Transverse colon (tissue), 4 donors: ENCODE measurements at regions not wholly inside any gene's neighbourhood (a gene's known extent, or its start where the extent isn't known, plus 50 kb on each side); places are given as distances from the start of the nearest gene placed in this dataset.

ENCODE experiments used
- CTCF ChIP-seq, 5 experiments: fragments of 200-600 bp in 3 of 5; fragments of 450-650 bp in 2 of 5; sonication (generic) in 3 of 5; IDR thresholded peaks; 1 replicate in 2 of 5; 2 replicates in 3 of 5; pipeline ENCODE4 v1.5.1; 2016 to 2017; ENCODE audit warnings: antibody characterized with exemption in 5 of 5, inconsistent platforms in 3 of 5, mild to moderate bottlenecking in 2 of 5, moderate library complexity in 1 of 5
- POLR2A ChIP-seq: fragments of 450-650 bp; IDR thresholded peaks from one replicate; pipeline ENCODE4 v1.6.1; 2016; ENCODE audit warnings: antibody characterized with exemption, mild to moderate bottlenecking, moderate library complexity
- POLR2AphosphoS5 ChIP-seq, 3 donors: sonication (generic); formaldehyde crosslinking; IDR thresholded peaks; one replicate each; pipeline ENCODE4 v1.6.1; 2016; ENCODE audit warnings: antibody characterized with exemption in 3 of 3

GRCh38 chr6:126633373-126633772, 293.5 kb downstream of the CENPW start:
- TF ChIP-seq POLR2AphosphoS5 (IDR thresholded peaks at IDR 0.05) = no peak
- no peak for TF ChIP-seq CTCF (IDR thresholded peaks at IDR 0.05)
- no peak for TF ChIP-seq POLR2A
